ENCODE measurements at regions not wholly inside any gene's neighbourhood (a gene's known extent, or its start where the extent isn't known, plus 50 kb on each side); places are given as distances from the start of the nearest gene placed in this dataset.

DNA sequence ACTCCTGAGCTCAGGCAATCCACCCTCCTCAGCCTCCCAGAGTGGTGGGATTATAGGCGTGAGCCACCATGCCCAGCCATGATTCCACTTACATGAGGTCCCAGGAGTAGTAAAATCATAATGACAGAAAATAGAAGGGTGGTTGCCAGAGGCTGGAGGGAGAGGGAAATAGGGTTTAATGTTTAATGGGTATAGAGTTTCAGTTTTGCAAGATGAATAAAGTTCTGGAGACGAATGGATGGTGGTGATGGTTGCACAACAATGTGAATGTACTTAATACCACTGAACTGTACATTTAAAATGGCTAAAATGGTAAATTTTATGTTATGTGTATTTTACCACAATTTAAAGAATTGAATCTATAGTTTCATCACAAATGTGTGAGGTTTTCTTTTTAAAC lies 146.5 kb upstream of the ABCA1 start:
- TF ChIP-seq, protein P1, sequence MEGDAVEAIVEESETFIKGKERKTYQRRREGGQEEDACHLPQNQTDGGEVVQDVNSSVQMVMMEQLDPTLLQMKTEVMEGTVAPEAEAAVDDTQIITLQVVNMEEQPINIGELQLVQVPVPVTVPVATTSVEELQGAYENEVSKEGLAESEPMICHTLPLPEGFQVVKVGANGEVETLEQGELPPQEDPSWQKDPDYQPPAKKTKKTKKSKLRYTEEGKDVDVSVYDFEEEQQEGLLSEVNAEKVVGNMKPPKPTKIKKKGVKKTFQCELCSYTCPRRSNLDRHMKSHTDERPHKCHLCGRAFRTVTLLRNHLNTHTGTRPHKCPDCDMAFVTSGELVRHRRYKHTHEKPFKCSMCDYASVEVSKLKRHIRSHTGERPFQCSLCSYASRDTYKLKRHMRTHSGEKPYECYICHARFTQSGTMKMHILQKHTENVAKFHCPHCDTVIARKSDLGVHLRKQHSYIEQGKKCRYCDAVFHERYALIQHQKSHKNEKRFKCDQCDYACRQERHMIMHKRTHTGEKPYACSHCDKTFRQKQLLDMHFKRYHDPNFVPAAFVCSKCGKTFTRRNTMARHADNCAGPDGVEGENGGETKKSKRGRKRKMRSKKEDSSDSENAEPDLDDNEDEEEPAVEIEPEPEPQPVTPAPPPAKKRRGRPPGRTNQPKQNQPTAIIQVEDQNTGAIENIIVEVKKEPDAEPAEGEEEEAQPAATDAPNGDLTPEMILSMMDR (IDR thresholded peaks at IDR 0.05) = no peak
- no peaks in the 10 kb centered on the region for H3K9me3 Mint-ChIP-seq

DNA sequence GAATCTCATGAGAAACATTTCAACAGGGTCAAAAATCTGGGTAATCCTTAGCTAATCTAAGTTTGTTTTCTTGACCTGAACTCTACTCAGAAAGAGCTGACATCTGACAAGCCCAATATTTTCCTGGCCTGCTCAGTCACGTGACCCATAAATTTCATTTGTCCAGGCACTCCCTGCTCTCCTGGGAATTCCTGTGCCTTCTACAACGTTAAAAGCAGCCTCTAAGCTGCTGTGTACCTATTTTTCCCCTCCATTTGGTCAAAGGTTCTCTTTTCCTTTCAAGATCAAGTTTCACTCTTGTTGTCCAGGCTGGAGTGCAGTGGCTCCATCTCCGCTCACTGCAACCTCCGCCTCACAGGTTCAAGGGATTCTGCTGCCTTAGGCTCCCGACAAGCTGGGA lies 148.8 kb upstream of the ABCA1 start:
- H3K27ac Mint-ChIP-seq = no peak overlapping the region
- H3K27me3 Mint-ChIP-seq = no peaks in the 10 kb centered on the region

More for the DNA sequence above, 146.5 kb upstream of the ABCA1 start:
- ChIA-PET POLR2A (no interaction called here), CTCF (no interaction called here)
- Mint-ChIP-seq H3K36me3 (ENCODE audit: low read depth) (no peaks in the 10 kb centered on the region), H3K27ac (no peak overlapping the region), H3K4me3 (no peak overlapping the region), H3K27me3 (no peaks in the 10 kb centered on the region), H3K4me1 (ENCODE audit: low read depth) (no peaks in the 10 kb centered on the region)
- intact Hi-C loops (cut with micrococcal nuclease) = no loop called here
- DNase-seq = no peak
- no peak for ATAC-seq

DNA sequence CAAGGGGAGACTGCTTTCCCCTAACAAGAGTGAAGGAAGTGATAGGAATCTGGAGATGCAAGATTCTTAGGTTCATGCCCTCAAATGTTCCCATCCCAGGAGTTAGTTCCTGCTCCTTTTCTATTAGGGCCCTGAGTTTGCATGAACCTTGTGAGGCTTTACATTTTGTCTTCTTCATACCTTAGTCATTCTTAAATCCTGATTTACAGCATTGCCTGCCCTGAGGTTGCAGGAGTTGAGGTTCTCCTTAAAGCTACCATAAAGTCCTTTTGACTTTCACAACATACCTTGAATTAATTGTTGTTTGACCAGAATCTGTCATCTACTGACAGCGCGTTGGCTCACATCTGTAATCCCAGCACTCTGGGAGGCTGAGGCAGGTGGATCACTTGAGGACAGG lies 151.5 kb upstream of the ABCA1 start:
- ChIA-PET POLR2A (no interaction called here), CTCF (interaction anchor here (2.0 kb wide), 1 partner anchor 14 kb away, joined by 7 read pairs; no protein-coding TSS in a partner anchor)
- H3K27ac Mint-ChIP-seq = no peak overlapping the region
- no peaks in the 10 kb centered on the region for H3K4me1 Mint-ChIP-seq (ENCODE audit: low read depth)
- H3K27me3 Mint-ChIP-seq = no peaks in the 10 kb centered on the region
- no peaks in the 10 kb centered on the region for H3K36me3 Mint-ChIP-seq (ENCODE audit: low read depth)
- ATAC-seq (no peak), DNase-seq (no peak)
- TF ChIP-seq, protein P1 (IDR thresholded peaks at IDR 0.05) = no peak
- no peak overlapping the region for H3K4me3 Mint-ChIP-seq
- intact Hi-C loops (cut with micrococcal nuclease) = no loop called here
- no peaks in the 10 kb centered on the region for H3K9me3 Mint-ChIP-seq

More for the DNA sequence above, 148.8 kb upstream of the ABCA1 start:
- TF ChIP-seq, protein P1 (IDR thresholded peaks at IDR 0.05) = no peak
- H3K4me3 Mint-ChIP-seq = no peak overlapping the region
- no peaks in the 10 kb centered on the region for H3K4me1 Mint-ChIP-seq (ENCODE audit: low read depth)
- ATAC-seq (no peak), DNase-seq (no peak)
- ChIA-PET CTCF (no interaction called here), POLR2A (no interaction called here)
- no peaks in the 10 kb centered on the region for H3K9me3 Mint-ChIP-seq
- intact Hi-C loops (cut with micrococcal nuclease) = no loop called here
- no peaks in the 10 kb centered on the region for H3K36me3 Mint-ChIP-seq (ENCODE audit: low read depth)

DNA sequence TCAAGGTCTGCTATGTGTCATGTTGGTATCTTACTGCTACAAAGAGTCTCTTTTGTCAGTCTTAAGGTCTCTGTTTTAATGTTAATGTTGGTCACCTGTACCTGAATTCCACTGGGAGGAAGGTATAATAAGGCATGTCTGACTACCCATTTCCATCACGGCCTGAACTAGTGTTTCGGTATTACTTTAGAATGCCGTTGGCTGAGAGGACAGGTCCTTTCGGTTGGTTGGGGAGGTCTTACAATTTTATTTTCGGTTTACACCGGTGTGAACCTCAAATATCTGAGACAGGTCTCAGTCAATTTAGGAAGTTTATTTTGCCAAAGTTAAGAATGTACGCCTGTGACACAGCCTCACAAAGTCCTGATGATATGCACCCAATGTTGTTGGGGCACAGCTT lies 154.9 kb upstream of the ABCA1 start:
- POLR2A ChIA-PET = no interaction called here
- no peaks in the 10 kb centered on the region for H3K4me1 Mint-ChIP-seq (ENCODE audit: low read depth)

DNA sequence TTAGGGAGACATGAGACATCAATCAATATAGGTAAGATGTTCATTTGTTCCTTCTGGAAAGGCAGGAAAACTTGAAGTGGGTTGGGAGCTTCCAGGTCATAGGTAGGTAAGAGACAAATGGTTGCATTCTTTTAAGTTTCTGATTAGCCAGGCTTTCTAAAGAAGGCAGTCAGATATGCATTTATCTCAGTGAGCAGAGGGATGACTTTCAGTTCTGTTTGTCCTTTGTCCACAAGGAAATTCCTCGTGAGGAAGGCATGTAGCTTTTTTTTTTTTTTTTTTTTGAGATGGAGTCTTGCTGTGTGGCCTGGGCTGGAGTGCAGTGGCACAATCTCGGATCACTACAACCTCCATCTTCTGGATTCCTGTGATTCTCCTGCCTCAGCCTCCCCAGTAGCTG lies 155.3 kb upstream of the ABCA1 start:
- POLR2A ChIA-PET = no interaction called here
- ATAC-seq (no peak), DNase-seq (no peak)
- H3K27me3 Mint-ChIP-seq = no peaks in the 10 kb centered on the region
- intact Hi-C loops (cut with micrococcal nuclease) = no loop called here
- H3K4me3 Mint-ChIP-seq = no peak overlapping the region
- CTCF ChIA-PET = no interaction called here
- no peaks in the 10 kb centered on the region for H3K4me1 Mint-ChIP-seq (ENCODE audit: low read depth)
- H3K27ac Mint-ChIP-seq = no peak overlapping the region
- H3K9me3 Mint-ChIP-seq = no peaks in the 10 kb centered on the region
- H3K36me3 Mint-ChIP-seq (ENCODE audit: low read depth) = no peaks in the 10 kb centered on the region
- TF ChIP-seq, protein P1 (IDR thresholded peaks at IDR 0.05) = no peak

More for the DNA sequence above, 154.9 kb upstream of the ABCA1 start:
- Mint-ChIP-seq H3K36me3 (ENCODE audit: low read depth) (no peaks in the 10 kb centered on the region), H3K27ac (no peak overlapping the region), H3K4me3 (no peak overlapping the region), H3K9me3 (no peaks in the 10 kb centered on the region), H3K27me3 (no peaks in the 10 kb centered on the region)
- intact Hi-C loops (cut with micrococcal nuclease) = no loop called here
- CTCF ChIA-PET = no interaction called here
- no peak for ATAC-seq
- no peak for DNase-seq
- TF ChIP-seq, protein P1 (IDR thresholded peaks at IDR 0.05) = no peak

All from activated CD8-positive, alpha-beta T cell treated with anti-CD3 and anti-CD28 coated beads for 36 hours (primary cell).